ENCODE measurements at regions not wholly inside any gene's neighbourhood (a gene's known extent, or its start where the extent isn't known, plus 50 kb on each side); places are given as distances from the start of the nearest gene placed in this dataset.

DNA sequence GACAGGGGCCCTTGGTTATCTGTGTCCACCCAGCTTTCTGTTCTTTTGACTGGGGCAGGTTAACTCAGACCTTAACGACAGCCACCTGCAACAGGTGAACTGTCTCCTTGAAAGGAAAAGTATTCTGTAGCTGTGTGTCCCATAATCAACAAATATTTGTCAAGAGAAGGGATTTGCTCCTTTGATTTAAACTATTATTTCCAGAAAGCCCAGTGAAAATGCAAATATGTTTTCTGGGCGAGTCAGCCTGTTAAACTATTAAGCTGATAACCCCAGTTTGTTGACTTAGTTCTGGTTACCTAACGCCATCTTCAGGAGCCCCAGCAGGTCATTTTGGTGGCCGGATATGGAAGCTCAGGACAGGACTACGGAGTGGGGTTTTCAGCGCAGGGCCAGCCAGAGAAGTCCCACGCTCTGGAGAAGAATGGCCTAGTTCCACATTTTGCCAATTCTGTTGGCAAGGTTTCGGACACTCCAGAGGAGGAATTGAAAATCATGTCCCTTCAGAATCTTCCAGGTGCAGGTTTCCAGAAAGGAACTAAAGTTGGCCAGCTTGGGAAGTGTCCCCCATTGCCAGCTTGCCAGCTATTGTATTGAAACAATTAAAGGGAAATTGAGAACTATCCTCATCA, 54.5 kb downstream of the ADRA2A start:
- TF ChIP-seq, protein P1, sequence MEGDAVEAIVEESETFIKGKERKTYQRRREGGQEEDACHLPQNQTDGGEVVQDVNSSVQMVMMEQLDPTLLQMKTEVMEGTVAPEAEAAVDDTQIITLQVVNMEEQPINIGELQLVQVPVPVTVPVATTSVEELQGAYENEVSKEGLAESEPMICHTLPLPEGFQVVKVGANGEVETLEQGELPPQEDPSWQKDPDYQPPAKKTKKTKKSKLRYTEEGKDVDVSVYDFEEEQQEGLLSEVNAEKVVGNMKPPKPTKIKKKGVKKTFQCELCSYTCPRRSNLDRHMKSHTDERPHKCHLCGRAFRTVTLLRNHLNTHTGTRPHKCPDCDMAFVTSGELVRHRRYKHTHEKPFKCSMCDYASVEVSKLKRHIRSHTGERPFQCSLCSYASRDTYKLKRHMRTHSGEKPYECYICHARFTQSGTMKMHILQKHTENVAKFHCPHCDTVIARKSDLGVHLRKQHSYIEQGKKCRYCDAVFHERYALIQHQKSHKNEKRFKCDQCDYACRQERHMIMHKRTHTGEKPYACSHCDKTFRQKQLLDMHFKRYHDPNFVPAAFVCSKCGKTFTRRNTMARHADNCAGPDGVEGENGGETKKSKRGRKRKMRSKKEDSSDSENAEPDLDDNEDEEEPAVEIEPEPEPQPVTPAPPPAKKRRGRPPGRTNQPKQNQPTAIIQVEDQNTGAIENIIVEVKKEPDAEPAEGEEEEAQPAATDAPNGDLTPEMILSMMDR (IDR thresholded peaks at IDR 0.05; ENCODE audit: low read depth, low read length, missing control alignments) = no peak
- H3K4me3 ChIP-seq (replicated peaks; ENCODE audit: low read depth, low read length) = no peak overlapping the region
- DNase-seq (ENCODE audit: extremely low read depth, low read depth) = no peak

DNA sequence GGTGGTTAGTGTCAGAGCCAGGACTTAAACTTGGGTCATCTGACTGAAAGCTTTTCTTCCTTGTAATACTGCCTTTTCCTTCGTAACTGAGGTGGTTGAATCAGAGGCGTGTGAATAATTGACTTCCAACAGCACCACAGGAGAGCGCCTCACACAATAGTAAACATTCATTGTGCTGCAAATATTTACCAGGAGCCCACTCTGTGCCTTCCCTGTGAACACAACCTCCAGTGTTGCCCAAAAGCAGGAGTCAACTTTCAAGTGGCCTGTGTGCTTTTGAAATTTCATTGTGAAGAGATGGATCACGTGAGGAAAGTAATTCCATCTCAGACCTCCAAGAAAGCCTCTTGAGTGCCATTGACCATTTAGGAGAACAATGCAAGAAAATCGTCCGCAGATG, 60.2 kb downstream of the ADRA2A start:
- no peak overlapping the region for H3K4me3 ChIP-seq (replicated peaks; ENCODE audit: low read depth, low read length)
- TF ChIP-seq, protein P1 (IDR thresholded peaks at IDR 0.05; ENCODE audit: low read depth, low read length, missing control alignments) = no peak
- no peak for DNase-seq (ENCODE audit: extremely low read depth, low read depth)

DNA sequence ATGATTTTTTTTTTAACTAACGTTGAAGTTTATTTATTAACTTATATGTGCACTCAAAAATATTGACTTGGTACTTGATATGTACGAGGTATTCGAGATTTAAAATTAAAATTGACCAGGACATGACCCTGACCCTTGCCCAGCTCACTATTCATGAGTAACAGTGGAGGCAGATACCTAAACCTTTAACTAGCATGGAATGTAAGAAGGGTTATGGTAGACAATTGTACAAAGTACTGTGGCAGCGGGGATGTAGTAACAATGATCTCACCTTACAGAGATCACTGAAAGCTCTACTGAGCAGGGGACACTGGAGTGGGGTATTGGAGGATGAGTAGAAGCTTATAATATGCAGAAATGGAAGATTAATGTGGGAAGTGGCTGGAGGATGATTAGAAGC, 60.8 kb downstream of the ADRA2A start:
- TF ChIP-seq, protein P1 (IDR thresholded peaks at IDR 0.05; ENCODE audit: low read depth, low read length, missing control alignments) = no peak
- DNase-seq (ENCODE audit: extremely low read depth, low read depth) = no peak
- H3K4me3 ChIP-seq (replicated peaks; ENCODE audit: low read depth, low read length) = no peak overlapping the region

DNA sequence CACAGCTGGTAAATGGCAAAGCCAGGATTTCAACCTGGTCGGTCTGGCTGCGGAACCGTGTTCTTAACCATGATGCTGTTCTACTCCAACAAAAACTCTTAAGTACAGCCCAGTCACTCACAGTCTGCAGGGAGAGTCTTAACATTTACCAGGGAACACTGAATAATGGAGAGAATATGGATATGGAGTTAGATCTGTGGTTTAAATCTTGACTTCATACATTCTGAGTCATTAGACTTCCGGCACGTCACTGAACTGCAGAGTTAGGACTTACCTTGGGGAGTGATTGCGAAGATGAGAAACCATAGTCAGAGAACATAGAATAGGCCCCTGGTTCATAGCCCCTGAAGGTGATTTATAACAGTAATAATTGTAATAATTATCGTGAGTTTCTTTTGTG, 61.7 kb downstream of the ADRA2A start:
- no peak overlapping the region for H3K4me3 ChIP-seq (replicated peaks; ENCODE audit: low read depth, low read length)
- DNase-seq (ENCODE audit: extremely low read depth, low read depth) = no peak
- TF ChIP-seq, protein P1 (IDR thresholded peaks at IDR 0.05; ENCODE audit: low read depth, low read length, missing control alignments) = no peak

DNA sequence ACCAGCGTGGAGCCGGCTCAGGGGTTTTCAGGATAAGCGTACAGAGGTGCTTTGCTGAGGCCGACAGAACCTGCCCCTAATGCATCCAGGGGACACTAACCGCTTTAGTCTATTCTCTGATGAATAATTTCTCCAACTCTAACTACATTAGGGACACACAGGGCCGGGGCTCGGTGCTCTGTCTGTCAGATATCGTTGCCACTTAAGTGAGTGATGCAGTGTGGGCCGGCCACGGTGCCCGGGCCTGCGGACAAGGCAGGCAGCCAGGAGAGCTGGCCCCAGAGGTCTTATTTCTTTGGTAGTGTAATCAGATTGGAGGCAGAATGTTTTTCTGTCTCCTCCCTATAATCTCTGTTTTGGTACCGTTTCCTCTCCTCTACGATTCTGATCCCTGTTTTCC, 62.7 kb downstream of the ADRA2A start:
- no peak for DNase-seq (ENCODE audit: extremely low read depth, low read depth)
- TF ChIP-seq, protein P1 (IDR thresholded peaks at IDR 0.05; ENCODE audit: low read depth, low read length, missing control alignments) = no peak
- no peak overlapping the region for H3K4me3 ChIP-seq (replicated peaks; ENCODE audit: low read depth, low read length)

DNA sequence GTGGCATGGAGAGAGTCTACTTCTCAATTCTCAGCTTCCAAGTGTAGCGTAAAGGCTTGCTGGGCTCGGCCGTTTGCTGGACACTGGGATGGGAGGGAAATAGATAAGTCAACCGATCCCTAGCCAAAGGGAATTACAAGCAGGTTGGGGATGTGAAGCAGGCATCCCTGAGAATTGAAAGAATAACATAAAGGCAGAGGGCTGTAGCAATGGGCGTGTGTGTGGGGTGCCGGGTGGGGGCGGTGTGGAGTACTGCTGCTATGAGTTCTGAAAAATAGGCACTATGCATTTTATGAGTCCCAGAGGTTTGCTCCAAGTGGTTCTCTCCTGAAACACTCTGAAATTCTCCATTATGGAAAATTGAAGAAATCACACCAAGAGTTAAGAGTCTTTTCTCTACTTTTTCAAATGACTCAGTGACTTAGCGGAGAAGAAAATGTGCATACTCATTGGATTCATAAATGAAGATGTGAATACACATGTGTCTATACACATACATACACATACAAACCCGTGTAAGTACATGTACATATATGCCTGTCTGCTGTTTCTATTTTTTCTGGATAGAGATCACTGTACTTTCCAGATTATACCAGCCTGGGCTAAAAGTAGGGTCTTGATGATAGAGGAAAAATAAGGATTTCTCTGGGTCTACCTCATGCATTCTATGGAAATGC, 65.4 kb downstream of the ADRA2A start:
- DNase-seq (ENCODE audit: extremely low read depth, low read depth) = no peak
- H3K4me3 ChIP-seq (replicated peaks; ENCODE audit: low read depth, low read length) = no peak overlapping the region
- TF ChIP-seq, protein P1 (IDR thresholded peaks at IDR 0.05; ENCODE audit: low read depth, low read length, missing control alignments) = no peak
